Esophagus muscularis mucosa (tissue), 4 donors: ENCODE measurements at regions not wholly inside any gene's neighbourhood (a gene's known extent, or its start where the extent isn't known, plus 50 kb on each side); places are given as distances from the start of the nearest gene placed in this dataset.

ENCODE experiments used
- DNase-seq: peaks from one replicate; pipeline ENCODE4 v3.0.0-alpha.2; 2017; ENCODE audit errors: extremely low spot score
- H3K27ac ChIP-seq, 4 donors: fragments of 200-600 bp; sonication (generic); replicated peaks in 1 of 4; 1 replicate in 3 of 4; 2 replicates in 1 of 4; pipeline ENCODE4 v1.5.1; 2016 to 2019; ENCODE audit warnings: mild to moderate bottlenecking in 1 of 4
- H3K27me3 ChIP-seq, 4 donors: fragments of 200-600 bp; sonication (generic); one replicate each; pipeline versions ENCODE4 v1.5.1 to v1.6.0; 2016 to 2019
- H3K36me3 ChIP-seq, 4 donors: fragments of 200-600 bp; sonication (generic); one replicate each; pipeline ENCODE4 v1.5.1; 2016 to 2019
- H3K4me1 ChIP-seq, 4 donors: fragments of 200-600 bp; sonication (generic); one replicate each; pipeline ENCODE4 v1.5.1; 2016 to 2019
- H3K4me3 ChIP-seq, 4 donors: fragments of 200-600 bp; sonication (generic); 1 replicate in 2 of 4; 2 replicates in 2 of 4; pipeline ENCODE4 v1.5.1; 2016 to 2019; ENCODE audit warnings: mild to moderate bottlenecking in 4 of 4, moderate library complexity in 1 of 4
- H3K9me3 ChIP-seq, 4 donors: fragments of 200-600 bp; sonication (generic); 1 replicate in 3 of 4; 2 replicates in 1 of 4; pipeline ENCODE4 v1.5.1; 2016 to 2019
- EP300 ChIP-seq: sonication (generic); formaldehyde crosslinking; IDR thresholded peaks from one replicate; pipeline ENCODE4 v1.6.1; 2017; ENCODE audit warnings: antibody characterized with exemption
- POLR2A ChIP-seq: fragments of 450-650 bp; IDR thresholded peaks from one replicate; pipeline ENCODE4 v1.6.1; 2017; ENCODE audit warnings: antibody characterized with exemption, moderate library complexity, mild to moderate bottlenecking, low read depth
- POLR2AphosphoS5 ChIP-seq, 2 donors: sonication (generic); formaldehyde crosslinking; IDR thresholded peaks; one replicate each; pipeline ENCODE4 v1.6.1; 2017; ENCODE audit warnings: antibody characterized with exemption in 2 of 2
- WGBS: methylation state at CpG from one replicate; pipeline ENCODE4 v1.1.5; 2018; 5-methylcytosine and 5-hydroxymethylcytosine counted together
- intact Hi-C: fragments of 100-400 bp; cut with DNase I; formaldehyde crosslinking; loops from one replicate; pipeline ENCODE4 v1.15.1; 2023
- TF ChIP-seq, protein P1 (sequence below), 3 experiments: fragments of 200-600 bp in 2 of 3; fragments of 450-650 bp in 1 of 3; sonication (generic) in 2 of 3; IDR thresholded peaks; one replicate each; pipeline ENCODE4 v1.5.1; 2017 to 2019; ENCODE audit warnings: antibody characterized with exemption in 3 of 3, mild to moderate bottlenecking in 2 of 3, moderate library complexity in 1 of 3

DNA sequence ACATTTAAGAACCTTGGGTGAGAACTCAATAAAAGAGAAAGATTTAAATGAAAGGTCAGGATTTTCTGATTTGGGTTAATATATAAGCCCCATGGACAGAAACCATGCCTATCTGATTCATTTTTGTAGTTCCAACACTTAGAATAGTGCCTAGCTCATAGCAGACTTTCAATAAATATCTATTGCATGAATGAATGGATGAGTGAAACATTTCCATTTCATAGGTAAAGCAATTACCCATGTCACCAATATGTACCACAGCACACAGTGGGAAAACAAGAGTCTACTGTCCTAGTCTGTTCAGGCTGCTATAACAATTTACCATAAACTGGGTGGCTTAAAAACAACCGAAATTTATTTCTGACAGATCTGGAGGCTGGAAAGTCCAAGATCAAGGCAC, 63.9 kb upstream of the PTPN13 start:
- Histone ChIP-seq H3K36me3 (no peaks in the 10 kb centered on the region), H3K4me3 (no peak overlapping the region), H3K27me3 (no peaks in the 10 kb centered on the region), H3K27ac (no peak overlapping the region), H3K4me1 (no peaks in the 10 kb centered on the region), H3K9me3 (no peaks in the 10 kb centered on the region)
- DNase-seq, result no peak
- WGBS, result 100% methylated on average over 1 of the region's 1 CpG
- no peak for TF ChIP-seq POLR2AphosphoS5 (IDR thresholded peaks at IDR 0.05)
- TF ChIP-seq EP300, result no peak
- TF ChIP-seq, protein P1, sequence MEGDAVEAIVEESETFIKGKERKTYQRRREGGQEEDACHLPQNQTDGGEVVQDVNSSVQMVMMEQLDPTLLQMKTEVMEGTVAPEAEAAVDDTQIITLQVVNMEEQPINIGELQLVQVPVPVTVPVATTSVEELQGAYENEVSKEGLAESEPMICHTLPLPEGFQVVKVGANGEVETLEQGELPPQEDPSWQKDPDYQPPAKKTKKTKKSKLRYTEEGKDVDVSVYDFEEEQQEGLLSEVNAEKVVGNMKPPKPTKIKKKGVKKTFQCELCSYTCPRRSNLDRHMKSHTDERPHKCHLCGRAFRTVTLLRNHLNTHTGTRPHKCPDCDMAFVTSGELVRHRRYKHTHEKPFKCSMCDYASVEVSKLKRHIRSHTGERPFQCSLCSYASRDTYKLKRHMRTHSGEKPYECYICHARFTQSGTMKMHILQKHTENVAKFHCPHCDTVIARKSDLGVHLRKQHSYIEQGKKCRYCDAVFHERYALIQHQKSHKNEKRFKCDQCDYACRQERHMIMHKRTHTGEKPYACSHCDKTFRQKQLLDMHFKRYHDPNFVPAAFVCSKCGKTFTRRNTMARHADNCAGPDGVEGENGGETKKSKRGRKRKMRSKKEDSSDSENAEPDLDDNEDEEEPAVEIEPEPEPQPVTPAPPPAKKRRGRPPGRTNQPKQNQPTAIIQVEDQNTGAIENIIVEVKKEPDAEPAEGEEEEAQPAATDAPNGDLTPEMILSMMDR (IDR thresholded peaks at IDR 0.05), result no peak
- intact Hi-C loops, result no loop called here

DNA sequence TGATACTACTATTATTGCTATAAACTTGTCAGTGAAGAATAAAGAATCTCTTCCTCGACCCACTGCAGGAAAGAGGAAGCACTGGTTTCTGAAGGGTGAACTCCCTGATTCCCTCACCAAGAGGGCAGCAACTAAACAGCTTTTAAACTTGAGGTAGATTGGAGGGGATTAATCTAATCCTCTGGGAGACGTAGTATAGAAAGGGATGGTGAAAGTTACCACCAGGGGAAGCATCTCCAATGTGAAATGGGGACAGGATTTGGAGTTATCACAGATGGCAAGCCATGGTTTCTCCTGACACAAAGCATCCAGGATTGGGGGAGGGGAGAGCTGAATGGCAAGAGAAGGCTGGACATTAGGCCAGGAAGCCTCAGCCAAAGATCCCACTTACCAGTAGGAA, 62.7 kb upstream of the PTPN13 start:
- Histone ChIP-seq H3K9me3 (no peaks in the 10 kb centered on the region), H3K4me1 (no peaks in the 10 kb centered on the region), H3K27me3 (no peaks in the 10 kb centered on the region), H3K4me3 (no peak overlapping the region), H3K36me3 (no peaks in the 10 kb centered on the region), H3K27ac (no peak overlapping the region)
- WGBS, result 86% methylated on average over 2 of the region's 2 CpGs
- intact Hi-C loops, result no loop called here
- DNase-seq, result no peak
- TF ChIP-seq POLR2AphosphoS5 (IDR thresholded peaks at IDR 0.05) (no peak), POLR2A (no peak), EP300 (no peak)
- TF ChIP-seq, protein P1 (IDR thresholded peaks at IDR 0.05), result no peak

DNA sequence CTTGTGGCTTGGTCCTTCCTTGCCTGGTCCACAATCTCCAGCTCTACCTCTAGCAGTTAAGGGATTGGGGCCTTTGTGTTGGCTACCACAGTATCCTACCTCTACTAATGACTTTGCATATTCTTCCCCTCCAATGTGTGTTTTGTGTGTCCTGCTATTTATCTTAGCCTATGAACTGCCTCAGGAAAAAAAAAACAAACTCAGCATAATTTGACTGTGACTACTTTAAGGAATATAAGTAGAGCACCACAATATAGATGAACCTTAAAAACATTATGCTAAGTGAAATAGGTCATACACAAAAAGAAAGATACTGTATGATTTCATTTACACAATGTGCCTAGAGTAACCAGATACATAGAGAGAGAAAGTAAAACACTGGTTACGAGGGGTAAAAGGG, 61.3 kb upstream of the PTPN13 start:
- Histone ChIP-seq H3K9me3 (no peaks in the 10 kb centered on the region), H3K4me3 (no peak overlapping the region), H3K27me3 (no peaks in the 10 kb centered on the region), H3K36me3 (no peaks in the 10 kb centered on the region), H3K27ac (no peak overlapping the region), H3K4me1 (no peaks in the 10 kb centered on the region)
- TF ChIP-seq POLR2A (no peak), POLR2AphosphoS5 (IDR thresholded peaks at IDR 0.05) (no peak), EP300 (no peak)
- TF ChIP-seq, protein P1 (IDR thresholded peaks at IDR 0.05), result no peak
- no peak for DNase-seq
- WGBS, result 93% methylated on average over 1 of the region's 1 CpG
- intact Hi-C loops, result no loop called here

DNA sequence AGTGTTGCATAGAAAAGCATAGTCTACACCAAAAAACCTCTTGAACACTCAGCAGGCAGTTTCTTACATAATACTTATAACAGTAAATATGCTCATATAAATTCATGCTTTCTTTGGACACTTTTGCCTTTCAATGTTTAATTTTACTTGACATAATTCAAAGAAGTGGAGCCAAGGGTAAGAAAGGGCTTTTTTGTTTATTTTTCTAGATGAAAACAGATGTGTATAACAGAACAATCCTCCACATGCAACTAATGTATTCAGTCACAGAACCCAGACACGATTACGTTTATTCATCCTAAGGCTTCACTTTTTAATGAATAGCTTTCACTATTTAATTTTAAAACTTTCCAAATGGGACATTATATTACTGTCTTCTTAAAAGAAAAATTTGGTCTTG, 58.0 kb upstream of the PTPN13 start:
- no peaks in the 10 kb centered on the region for H3K27me3 ChIP-seq
- no peak overlapping the region for H3K4me3 ChIP-seq
- no peak for DNase-seq
- WGBS, result 48% methylated on average over 2 of the region's 2 CpGs
- H3K27ac ChIP-seq, result no peak overlapping the region
- TF ChIP-seq POLR2A (no peak), POLR2AphosphoS5 (IDR thresholded peaks at IDR 0.05) (no peak), EP300 (no peak)
- TF ChIP-seq, protein P1 (IDR thresholded peaks at IDR 0.05), result no peak
- no peaks in the 10 kb centered on the region for H3K4me1 ChIP-seq
- no peaks in the 10 kb centered on the region for H3K9me3 ChIP-seq
- intact Hi-C loops, result no loop called here
- H3K36me3 ChIP-seq, result no peaks in the 10 kb centered on the region

GRCh38 chr4:86542319-86543027, 51.6 kb upstream of the PTPN13 start:
- H3K4me1 ChIP-seq, result no peaks in the 10 kb centered on the region
- no peaks in the 10 kb centered on the region for H3K9me3 ChIP-seq
- H3K27me3 ChIP-seq, result no peaks in the 10 kb centered on the region
- intact Hi-C loops, result no loop called here
- no peak for DNase-seq
- 92% methylated on average over 4 of the region's 4 CpGs for WGBS
- TF ChIP-seq EP300 (no peak), POLR2A (no peak), POLR2AphosphoS5 (IDR thresholded peaks at IDR 0.05) (no peak)
- TF ChIP-seq, protein P1 (IDR thresholded peaks at IDR 0.05), result no peak
- no peak overlapping the region for H3K27ac ChIP-seq
- H3K4me3 ChIP-seq, result no peak overlapping the region
- no peaks in the 10 kb centered on the region for H3K36me3 ChIP-seq
